ENCODE measurements at regions not wholly inside any gene's neighbourhood (a gene's known extent, or its start where the extent isn't known, plus 50 kb on each side); places are given as distances from the start of the nearest gene placed in this dataset.

GRCh38 chr9:126198854-126199253 is 127.8 kb upstream of the MVB12B start:
- peak; percentile 22 for DNase-seq

- no peak for DNase-seq
Measured at GRCh38 chr9:126203313-126203712, 123.3 kb upstream of the MVB12B start.

- DNase-seq: no peak
Measured at GRCh38 chr9:126204197-126204596, 122.4 kb upstream of the MVB12B start.

- no peak for DNase-seq
Measured at GRCh38 chr9:126204708-126205225, 121.9 kb upstream of the MVB12B start.

GRCh38 chr9:126205265-126205664 is 121.4 kb upstream of the MVB12B start:
- no peak for DNase-seq

- DNase-seq: no peak
Measured at GRCh38 chr9:126205845-126206498, 120.7 kb upstream of the MVB12B start.

- no peak for DNase-seq
Measured at GRCh38 chr9:126207256-126207655, 119.4 kb upstream of the MVB12B start.

GRCh38 chr9:126208216-126208758 is 118.3 kb upstream of the MVB12B start:
- no peak for DNase-seq

- DNase-seq: no peak
Measured at GRCh38 chr9:126211441-126212074, 115.1 kb upstream of the MVB12B start.

GRCh38 chr9:126215486-126215885 is 111.1 kb upstream of the MVB12B start:
- DNase-seq: no peak

- peak; percentile 43 for DNase-seq
Measured at GRCh38 chr9:126216826-126217225, 109.8 kb upstream of the MVB12B start.

GRCh38 chr9:126217250-126217653 is 109.4 kb upstream of the MVB12B start:
- DNase-seq: peak; percentile 43

GRCh38 chr9:126217797-126218196 is 108.8 kb upstream of the MVB12B start:
- no peak for DNase-seq

GRCh38 chr9:126218359-126219125 is 108.1 kb upstream of the MVB12B start:
- no peak for DNase-seq

- DNase-seq: no peak
Measured at GRCh38 chr9:126219166-126219565, 107.5 kb upstream of the MVB12B start.

GRCh38 chr9:126219648-126220063 is 107.0 kb upstream of the MVB12B start:
- no peak for DNase-seq

GRCh38 chr9:126221480-126221879 is 105.1 kb upstream of the MVB12B start:
- no peak for DNase-seq

GRCh38 chr9:126222363-126222834 is 104.2 kb upstream of the MVB12B start:
- DNase-seq: no peak

- no peak for DNase-seq
Measured at GRCh38 chr9:126222835-126223431, 103.7 kb upstream of the MVB12B start.

- DNase-seq: no peak
Measured at GRCh38 chr9:126223798-126224531, 102.7 kb upstream of the MVB12B start.

- DNase-seq: no peak
Measured at GRCh38 chr9:126225611-126226609, 100.7 kb upstream of the MVB12B start.

All from OCI-M1 (cell line).